Stimulated activated CD8-positive, alpha-beta memory T cell treated with anti-CD3 and anti-CD28 coated beads, Interleukin-4, amount 100 ng/mL, for 48 hours (primary cell): ENCODE measurements at regions not wholly inside any gene's neighbourhood (a gene's known extent, or its start where the extent isn't known, plus 50 kb on each side); places are given as distances from the start of the nearest gene placed in this dataset.
"Not testable (repeated sequence)": the region's sequence is repeated elsewhere in the genome, so short reads cannot be mapped to it uniquely, and the experiment has no call there.

Source experiments
- DNase-seq: peaks from one replicate; pipeline ENCODE4 v3.0.0-alpha.2; 2020

DNA sequence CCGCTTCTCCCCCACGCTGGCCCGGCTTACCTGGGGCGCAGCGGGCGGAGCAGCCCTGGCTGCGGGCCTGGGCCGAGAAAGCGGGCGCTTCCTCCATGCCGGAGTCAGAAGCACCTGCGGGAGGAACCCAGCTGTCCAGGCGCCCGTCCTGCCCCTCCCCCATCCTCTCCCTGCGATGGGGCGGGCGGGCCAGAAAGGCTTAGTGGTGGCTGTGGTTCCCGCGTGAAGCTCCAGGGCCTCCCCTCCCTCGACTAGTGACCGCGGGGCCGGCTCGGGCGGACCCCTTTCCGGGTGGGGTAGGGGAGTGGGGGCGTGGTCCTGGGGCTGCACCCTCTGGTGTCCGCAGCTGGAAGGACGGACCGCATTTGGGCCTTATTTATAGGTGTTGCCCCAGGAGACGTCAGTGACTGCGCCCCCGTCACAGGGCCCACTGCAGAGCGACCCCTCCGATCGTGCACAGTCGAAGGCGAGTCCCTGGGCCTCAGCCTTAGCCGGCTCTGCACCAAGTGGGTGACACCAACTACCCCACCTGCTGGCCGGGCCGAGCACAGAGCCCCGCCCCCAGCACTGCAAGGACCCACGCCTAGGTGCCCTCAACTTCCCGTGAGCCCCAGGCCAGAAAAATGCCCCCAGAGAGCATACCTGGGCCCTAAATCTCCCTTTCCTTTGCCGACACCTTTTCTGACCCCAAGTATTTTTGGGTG lies 302.7 kb downstream of the CCDC74A start:
- DNase-seq, result peak; percentile 30

DNA sequence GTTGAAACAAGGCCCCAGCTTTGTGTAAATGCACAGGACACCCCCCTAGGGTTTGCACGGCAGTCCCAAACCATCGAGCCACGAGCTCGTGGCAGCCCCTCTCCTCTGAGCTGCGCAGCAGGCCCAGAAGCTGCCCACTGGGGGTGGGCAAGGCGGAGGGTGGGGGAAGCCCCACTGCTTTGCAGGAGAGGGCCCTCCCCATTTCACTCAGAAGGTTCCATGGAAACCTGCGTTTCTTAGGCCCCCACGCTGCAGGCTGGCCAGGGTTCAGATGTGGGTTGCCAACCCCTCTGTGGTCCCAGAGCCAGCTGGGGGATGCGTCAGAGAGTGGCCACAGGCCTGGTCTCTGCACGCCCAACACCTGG lies 303.2 kb downstream of the CCDC74A start:
- DNase-seq, result not testable (repeated sequence)

DNA sequence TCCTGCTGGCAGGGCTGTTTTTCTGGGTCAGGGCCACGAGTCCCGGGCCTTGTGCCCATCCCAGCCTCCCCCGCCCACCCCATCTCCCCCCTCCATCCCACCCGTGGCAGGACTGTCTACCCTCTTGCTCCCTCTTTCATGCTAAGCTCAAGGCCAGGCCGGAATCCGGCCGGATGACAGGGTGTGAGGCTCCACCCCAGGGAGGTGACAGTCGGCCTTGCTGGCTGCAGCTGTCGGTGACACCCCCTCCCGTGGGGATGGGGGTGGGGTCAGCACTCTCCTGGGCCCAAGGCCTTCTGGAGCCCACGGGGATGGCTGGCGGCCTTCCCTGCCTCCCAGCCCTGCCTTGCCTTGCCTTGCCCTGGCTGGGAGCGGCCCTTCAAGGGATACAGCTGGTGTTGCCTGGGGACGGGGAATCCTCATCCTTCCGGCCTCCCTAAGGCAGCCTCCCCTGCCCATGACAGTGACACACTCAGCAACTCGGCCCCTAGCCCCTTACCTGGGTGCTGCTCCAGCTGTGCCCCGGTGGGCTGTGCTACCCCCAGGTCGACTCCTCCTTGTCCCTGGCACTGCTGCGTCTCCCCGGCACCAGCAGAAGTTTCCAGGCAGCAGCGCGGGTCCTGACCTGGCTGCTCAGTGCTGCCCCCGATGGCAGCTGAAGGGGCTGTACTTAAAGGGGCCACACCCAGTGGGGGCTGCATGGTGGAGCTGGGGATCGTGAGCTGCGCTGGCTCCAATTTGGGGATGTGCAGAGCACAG lies 303.9 kb downstream of the CCDC74A start:
- peak; percentile 46 for DNase-seq

DNA sequence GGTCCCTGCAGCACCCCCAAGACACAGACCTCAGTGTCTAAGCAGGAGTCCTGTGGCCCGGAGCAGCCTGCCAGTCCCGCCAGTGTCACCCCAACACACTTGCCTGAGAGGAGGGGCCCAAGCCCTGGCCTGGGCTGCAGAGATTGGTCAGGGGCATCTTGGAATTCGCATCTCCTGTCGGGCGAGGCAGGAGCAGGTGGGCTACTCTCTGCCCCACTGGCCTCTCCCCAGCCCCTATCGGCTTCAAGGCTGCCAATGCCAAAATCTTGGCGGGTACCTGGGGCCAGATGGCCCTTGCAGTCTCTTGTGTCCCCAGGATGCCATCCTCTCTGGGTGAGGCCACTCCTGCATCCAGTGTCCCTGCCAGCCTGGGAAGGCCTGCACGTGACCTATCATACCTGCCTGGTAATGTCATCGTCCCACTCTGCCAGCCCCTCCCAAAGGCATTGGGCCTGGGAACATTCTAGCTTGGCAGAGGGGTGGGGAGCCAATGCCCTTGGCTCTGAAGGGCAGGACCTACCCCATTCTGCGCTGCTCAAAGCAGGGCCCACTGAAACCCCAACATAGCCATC lies 304.6 kb downstream of the CCDC74A start:
- not testable (repeated sequence) for DNase-seq

DNA sequence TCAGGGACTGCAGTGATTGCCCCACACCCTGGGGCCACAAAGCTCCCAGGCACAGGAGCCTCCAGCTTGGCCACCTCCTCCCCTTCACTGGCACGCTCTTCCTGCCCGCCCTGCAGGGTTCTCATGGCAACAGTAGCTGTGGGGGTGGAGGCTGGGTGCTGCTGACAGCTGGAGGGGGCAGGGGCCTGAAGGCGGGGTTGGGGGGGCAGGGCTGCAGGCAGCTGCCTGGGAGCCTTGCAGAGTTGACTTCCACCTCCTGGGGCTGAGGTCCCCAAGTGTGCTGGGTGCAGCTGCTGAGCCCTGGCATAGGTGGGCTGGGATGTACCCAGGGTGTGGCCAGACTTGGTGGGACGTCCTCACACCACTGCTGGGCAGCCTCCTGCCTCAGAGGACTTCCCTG lies 305.2 kb downstream of the CCDC74A start:
- not testable (repeated sequence) for DNase-seq

DNA sequence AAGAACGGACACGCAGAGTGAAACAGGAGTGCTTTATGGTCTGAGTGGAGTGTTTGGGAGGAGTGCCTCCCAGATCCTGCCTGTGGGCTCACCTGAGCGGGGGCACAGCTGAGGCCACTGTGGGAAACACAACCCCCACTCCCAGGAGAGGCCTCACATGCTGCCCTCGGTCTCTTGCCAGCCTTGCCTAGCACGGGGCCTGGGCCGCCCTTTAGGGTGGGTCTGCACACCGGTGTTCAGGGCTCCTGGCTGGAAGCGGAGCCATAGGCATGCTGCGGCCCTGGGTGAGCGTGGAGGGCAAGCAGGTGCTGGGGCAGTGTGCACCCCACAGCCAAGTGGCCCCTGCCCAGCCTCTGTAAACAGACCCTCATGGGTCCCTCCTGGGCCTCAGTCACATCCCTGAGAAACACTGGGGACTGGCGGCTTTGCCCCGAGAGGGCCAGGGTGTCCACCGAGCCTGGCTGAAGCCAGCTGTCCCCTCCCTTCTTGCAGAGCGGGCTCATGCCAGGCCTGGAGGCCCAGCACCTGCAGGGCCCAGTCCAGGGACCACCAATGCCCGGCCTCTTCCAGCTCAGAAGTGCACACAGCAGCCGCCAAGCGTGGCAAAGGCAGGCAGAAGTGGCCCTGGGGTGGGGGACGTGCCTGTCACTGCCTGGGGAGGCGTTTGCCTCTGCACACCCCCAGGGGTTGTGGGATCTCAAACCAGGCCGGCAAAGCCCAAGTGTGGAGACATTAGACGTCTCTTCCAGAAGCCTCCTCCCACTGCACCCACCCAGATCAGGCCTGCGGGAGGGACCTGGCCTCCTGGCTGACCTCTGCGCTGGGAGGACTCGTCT lies 305.9 kb downstream of the CCDC74A start:
- DNase-seq, result not testable (repeated sequence)

DNA sequence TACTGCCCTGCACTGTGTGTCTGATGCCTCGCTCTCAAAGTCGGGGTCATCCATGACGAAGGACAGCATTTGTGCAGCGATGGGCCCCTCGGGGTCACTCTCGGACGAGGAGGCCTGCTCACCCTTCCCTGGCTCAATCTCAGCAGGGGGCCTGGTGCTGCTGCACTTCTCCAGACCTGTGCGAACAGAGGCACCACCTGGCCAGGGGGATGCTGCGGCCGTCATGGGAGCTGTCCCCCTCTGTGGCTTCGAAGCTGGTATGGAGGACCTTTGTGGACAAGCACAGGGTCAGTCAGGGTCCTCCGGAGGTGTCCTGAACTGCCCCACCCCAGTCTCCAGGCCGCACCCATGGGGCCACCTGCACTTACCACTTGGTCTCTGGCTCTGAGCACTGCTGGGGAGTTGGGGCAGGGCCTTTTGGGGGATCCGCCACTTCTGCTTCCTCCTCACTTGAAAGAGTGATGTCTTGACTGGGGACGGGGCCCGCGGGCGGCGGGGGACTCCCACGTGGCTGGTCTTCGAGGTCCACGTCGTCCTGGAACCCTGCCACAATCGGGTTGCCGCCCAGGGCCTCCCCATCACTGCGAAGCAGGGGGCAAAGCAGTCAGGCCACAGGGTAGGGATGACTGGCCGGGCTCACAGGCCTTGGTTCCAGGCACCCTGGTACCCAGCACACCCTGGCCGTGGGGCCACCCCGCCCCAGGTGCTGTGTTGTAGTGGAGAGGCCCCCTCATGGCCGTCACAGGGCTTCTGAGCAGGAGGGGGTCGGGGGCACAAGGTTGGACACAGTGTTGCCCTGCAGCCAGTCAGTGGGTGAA lies 306.7 kb downstream of the CCDC74A start:
- DNase-seq, result not testable (repeated sequence)

DNA sequence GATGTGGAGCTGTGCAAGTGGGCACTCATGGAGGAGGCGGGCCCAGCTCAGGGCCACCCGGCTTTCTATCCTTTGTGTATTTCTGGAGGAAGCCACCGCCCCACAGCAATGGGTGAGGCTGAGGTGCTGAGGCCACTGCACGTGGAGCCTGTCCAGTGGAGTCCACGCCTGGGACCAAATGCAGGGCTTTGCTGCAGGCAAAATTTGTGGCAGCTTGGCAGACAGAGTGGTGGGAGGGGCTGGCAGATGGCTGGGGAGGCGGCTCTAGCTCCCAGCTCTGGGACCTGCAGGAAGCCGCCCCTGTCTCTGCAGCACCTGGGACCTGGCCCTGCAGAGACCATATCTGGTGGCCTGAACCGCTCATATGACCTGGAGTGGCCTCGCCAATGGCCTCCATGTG lies 307.3 kb downstream of the CCDC74A start:
- DNase-seq, result not testable (repeated sequence)

DNA sequence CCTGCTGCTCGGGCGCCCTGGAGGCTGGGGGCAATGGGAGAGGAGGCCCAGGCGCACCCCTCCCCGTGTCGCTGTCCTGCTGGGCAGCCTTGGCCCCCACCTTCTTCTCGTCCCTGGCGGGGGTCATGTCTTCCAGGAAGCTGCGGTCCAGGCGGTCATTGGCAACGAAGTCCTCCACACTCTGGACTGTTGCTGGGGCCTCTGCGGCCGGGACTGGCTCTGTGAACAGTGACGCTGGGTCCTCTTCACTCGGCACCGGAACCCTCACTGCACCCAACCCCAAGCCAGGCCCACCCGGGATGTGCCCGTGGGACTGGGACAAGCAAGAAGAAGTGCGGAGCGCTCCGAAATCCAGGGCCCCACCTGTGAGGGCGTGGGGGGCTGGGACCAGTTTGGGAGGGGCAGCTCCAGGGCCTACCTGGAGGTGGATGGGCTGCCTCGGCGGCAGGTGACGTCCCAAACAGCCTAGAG lies 308.0 kb downstream of the CCDC74A start:
- DNase-seq, result no peak

DNA sequence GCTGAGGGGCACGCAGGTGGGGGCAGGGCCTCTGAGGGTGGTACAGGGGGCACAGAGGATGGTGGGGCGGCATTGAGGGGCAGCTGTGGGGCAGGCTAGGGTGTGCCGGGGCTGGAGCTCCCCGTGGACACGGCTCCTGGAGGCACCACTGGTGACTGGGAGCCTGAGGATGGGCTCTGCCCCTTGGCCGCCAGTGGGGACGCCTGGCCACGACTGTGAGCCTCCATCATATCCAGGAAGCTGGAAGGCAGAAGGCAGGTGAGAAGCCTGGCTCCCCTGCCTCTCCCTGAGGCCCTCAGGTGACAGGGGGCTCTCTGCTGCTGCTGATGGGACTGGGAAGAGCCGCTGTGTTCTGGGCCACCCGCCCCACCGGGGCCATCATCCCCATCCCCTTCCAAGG lies 308.4 kb downstream of the CCDC74A start:
- not testable (repeated sequence) for DNase-seq

DNA sequence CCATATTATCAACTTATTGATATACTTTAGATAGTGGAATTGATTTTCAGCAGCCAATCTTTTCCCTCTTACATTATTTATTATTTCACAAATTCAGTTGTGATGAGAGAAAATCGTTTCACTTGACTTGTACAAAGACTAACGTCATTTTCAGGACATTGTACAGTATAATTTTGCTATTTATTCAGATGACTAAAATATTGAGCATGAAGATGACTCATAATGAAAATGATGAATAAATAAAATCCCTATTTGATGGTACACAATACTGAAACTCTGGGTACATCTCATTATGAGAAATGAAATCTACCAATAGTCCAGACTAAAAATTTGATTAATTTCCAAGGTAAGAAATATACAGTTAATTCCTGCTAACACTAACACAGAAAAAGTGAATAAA lies 316.4 kb downstream of the CCDC74A start:
- DNase-seq, result not testable (repeated sequence)

DNA sequence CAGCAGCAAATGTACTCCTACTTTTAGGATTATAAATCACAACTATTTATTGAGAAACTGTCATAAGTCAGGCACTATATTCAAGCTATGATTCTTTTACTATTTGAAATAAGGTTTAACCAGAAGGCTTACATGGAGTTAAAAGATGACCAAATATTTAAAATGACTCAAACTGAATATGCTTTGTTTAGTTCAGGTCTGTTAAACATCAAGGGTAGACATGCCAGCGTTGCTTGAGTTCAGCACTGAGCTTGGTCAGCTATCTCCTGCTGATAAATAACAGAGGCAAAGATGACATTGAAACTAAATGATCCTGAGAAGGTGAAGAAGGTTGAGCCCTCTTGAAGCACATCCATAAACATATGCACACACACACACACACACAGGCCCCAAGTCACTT lies 305.6 kb downstream of the ANKRD30BL start:
- DNase-seq, result not testable (repeated sequence)

DNA sequence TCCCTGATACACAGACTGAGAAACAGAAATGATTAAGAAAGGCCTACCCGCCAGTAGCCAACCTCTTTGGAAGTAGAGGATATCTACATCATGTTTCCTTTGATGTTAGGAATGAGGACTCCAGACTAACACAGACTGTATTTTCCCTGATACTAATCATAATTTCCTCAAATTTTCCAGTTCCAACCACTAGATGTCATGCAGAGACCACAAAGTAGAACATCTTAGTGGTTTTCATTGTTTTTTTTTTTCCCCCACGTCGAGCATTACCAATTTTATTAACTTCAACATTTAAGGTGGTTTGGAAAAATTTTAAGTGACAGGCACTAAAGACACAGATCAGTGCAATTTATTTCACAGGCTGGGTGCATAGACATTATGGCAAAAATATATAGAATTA lies 303.6 kb downstream of the ANKRD30BL start:
- DNase-seq, result not testable (repeated sequence)
